HT1080 (cell line): ENCODE measurements at regions not wholly inside any gene's neighbourhood (a gene's known extent, or its start where the extent isn't known, plus 50 kb on each side); places are given as distances from the start of the nearest gene placed in this dataset.

Source experiments
- DNase-seq: peaks from one replicate; pipeline ENCODE4 v3.0.0-alpha.2; 2015; ENCODE audit warnings: low read depth

DNA sequence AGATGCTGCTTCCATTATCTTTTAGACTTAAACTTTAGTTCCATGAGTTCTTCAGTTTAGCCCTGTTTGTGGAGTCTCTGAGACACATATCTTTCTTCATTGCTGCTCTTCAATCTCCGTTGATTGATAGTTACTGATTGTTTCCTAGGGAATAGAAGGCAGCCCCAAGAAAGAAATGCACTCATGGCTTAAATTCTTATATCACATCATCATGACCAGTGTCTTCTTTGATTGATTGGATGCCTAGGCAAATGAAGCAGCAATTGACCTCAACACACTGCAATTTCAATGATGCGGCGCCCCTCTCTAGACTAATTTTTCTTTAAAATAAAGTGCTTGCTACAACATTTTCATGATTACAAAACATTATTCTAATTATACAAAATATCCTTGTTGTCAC lies 576.5 kb upstream of the VSTM2A start:
- no peak for DNase-seq

DNA sequence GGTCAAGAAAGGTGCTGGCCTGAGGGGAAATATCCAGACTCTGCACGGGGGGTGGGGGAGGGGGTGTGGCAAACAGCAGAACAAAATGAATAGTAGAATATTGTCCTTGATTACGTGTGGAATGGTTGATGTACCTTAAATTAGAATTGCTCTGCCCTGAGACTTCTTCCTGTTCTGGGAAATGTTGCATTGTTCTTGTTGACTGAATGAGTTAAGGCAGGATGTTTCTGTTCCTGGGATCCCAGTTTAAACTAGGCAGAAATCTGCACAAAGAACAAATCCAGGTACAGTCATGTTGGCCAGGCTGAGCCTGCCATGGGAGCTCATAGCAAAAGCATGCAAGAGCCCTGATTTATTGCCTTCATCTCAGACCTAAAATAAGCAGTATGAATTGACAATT lies 558.7 kb upstream of the VSTM2A start:
- DNase-seq: no peak

DNA sequence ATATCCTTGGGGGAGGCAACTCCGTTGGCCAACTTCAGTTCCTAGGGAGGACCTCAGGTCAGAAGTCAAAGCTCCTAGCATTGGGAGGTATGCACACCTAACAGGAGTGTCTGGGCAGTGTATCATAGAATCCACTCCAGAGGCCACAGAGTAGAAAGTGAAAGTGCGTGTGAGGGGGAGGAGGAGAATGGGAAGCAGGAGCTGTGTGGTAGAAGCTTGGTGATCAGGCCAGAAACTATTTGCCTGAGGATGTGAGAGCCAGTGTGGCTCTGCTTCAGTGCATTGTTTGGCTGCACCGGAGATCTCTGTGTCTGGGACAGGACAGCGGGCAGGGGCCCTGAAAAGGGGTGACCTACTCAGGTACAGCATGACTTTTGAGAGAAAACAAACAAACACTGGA lies 557.4 kb upstream of the VSTM2A start:
- peak; percentile 58 for DNase-seq

DNA sequence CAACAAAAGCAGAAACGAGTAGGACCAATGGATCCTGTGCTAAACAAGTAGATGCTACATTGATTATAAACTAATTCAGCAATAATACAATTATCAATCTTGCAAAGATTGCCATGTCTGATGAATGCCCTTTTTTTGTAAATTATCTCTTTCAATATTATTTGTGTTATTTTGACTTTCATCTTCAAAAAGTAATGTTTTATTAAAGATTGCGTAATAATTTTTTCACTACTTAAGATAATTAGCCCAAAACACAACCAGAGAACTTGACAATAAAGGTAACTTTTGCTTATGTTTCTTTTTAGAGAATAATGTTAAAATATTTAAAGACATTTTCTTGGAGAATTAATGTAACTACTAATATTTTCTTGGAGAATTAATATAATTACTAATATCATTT lies 553.8 kb upstream of the VSTM2A start:
- DNase-seq: no peak

DNA sequence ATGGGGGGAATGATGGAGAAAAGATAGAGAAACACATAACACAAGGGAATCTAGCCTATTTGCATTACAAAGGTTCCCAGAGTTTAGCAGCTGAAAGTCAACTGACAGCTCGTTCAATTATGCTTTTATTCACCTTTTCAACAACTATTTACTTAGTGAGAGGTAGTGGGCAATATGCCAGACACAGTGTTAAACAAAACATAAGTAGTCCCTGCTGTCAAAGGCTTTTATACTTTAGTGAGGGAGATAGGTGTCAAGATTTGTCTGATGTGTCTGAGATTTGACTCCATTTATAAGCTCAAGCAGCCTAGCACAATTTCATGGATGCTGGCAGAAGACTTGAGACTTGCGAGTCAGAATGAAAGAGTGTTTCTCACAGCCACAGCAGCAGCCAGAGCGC lies 549.0 kb upstream of the VSTM2A start:
- DNase-seq: no peak

DNA sequence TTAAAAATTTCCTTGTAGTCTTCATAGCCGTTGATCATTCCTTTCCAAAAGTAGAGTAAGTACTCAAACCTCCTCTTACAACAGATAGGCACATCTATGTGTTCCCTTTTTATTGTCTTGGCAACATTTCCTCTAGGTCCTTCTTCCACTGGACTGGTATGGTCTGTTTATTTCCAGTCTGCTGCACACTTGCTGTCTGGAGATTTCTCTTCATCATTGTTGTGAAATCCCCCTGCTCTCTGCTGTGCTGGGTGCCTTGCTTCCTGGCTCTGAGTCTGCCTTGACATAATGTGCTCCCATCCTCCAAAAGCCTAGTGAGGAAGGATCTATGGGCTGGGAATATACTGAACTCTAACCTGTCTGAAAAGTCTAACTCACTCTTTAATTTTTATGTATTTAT lies 545.3 kb upstream of the VSTM2A start:
- no peak for DNase-seq

DNA sequence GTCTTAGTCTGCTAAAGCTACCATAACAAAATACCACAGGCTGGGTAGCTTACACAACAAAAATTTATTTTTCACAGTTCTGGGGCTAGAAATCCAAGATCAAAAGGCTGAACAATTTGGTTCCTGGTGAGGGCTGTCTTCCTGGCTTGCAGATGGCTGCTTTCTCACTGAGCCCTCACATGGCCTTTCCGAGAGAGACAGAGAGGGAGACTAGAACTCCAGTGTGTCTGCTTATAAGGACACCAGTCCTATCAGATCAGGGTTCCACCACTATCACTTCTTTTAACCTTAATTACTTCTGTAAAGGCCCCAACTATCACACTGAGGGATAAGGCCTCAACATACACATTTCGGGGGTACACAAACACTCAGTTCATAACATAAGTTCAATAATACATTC lies 527.4 kb upstream of the VSTM2A start:
- DNase-seq: no peak

DNA sequence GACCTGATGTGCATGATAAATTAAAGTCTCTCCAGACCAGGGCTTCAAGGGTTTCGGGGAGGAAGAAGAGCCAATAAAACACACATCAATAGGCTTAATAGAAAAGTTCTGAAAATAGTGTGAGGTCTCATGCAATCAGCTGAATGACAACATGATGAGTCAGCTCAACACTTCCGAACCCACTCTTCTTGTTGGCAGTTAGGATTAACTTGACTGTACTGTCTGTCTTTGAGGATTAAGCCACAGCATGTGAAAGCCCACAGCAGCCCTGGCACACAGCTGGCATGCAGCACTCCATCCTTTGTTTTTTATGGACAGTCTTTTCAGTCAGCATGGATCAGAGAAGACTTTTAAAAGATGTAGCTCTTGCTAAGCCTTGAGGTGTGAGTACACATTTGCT lies 526.9 kb upstream of the VSTM2A start:
- peak; percentile 83 for DNase-seq

DNA sequence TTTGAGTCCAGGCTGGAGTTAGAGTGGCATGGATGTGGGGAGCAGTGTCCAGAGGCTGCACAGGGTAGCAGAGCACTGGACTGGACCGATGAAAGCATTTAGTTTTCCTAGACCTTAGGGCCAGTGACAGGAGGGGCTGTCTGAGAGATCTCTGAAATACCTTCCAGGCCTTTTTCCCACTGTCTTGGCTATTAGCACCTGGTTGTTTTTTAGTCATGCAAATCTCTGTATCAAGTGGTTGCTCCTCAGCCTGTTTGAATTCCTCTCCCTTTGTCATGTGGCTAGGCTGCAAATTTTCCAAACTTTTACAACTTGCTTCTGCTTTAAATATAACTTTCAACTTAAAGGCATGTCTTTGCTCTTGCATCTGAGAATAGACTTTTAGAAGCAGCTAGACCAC lies 504.3 kb upstream of the VSTM2A start:
- no peak for DNase-seq

DNA sequence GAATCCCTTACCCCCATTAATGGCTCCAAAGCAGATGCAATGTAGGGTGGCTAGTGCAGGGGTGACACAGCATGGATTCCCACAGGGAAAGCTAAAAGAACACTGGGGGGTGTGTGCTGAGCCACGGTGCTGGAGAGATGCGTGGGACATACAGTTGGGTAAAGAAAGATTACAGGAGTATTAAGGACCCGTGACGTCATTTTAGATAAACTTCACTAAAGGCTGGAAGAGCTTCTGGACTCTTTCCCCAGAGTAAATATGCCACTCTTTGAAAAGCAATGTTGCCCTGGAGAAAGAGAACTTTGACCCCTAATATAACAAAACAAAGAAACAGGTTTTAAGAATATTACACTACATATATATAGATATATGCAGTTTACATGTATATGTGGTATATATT lies 481.5 kb upstream of the VSTM2A start:
- no peak for DNase-seq

DNA sequence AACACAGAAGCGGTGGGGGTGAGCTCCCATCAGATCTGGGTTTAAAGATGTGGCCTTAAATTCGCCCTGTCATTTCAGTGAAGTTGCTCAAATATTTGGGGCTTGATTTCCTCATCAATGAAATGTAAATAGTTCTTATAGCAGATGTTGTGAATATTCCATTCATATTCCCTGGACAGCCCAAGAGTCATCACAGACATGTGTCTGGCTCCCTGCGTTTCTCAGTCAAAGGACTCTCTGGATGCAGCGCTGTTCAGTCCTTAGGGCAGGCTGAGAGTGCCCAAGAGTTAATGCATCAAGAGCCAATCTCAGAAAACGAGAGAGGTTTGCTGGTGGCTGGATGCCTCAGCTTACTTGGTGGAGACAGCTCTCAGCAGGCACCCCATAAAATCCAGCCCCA lies 475.5 kb upstream of the VSTM2A start:
- no peak for DNase-seq

DNA sequence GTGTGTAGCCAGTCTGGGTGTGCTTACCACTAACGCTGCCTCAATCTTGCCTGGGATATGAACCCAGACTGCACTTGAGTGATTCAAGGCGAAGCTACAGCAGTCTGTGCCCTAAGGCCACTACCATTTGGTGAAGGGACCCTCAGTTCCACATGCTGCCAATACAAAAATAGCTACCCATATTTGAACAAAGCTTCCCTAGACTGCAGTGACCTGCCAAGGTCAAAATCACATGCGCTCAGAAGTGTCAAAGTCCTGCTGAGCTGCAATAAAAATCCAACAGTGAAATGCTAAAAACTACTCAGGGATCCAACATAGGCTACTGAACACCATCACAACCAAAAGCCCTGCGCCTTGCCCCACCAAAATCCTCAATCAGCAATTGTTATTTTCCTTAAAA lies 472.3 kb upstream of the VSTM2A start:
- DNase-seq: no peak

DNA sequence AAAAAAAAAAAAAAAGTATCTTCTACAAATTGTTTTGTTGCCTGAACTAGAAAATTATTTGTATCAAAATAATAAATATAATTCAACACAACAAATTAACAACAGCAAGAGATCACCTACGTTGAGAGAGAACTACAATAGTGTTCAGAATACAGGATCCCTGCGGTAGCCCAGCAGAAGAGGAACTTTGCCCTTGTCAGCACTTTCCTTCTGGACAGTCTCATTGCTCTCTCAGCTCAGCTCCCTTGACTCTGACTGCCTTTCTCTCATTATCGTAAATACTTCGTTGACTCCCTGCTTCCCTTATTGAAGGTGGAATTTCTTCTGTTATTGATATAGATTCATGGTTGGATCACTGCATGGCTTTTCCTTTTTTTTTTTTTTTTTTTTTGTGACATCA lies 469.5 kb upstream of the VSTM2A start:
- DNase-seq: no peak

DNA sequence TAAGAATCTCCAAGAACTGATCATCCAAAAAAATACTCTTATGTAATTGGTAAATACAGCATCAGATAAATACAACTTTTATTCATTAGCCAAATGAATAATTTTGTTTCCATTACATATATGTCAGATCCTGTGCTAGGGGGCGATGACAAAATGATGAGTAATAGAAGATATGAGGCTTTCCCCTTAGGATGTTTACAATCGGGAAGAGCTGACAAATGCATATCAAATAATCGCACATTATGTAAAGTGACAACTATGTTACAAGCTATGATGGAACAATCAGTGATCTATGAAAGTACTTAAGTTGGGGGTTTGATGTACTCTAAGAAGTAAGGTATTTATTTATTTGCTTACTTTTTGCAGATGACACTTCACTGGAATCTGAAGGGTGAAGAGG lies 465.6 kb upstream of the VSTM2A start:
- DNase-seq: no peak

DNA sequence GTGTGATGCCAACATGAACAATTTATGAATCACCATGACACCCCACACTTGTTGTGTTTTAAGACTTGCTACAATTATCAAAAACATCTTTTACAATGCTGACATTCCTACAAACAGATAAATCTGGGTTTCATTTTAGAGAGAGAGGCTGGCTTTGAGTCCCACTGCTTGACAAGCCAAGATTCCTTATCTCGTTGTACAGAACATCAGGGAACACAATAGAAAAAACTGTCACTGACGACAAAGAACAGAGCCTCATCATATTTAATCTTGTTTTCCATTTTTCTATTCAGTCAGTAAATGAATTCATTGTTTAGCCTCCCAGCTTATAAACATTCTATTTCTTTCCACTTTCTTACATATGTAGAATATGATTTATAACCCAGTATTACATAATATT lies 461.6 kb upstream of the VSTM2A start:
- no peak for DNase-seq

DNA sequence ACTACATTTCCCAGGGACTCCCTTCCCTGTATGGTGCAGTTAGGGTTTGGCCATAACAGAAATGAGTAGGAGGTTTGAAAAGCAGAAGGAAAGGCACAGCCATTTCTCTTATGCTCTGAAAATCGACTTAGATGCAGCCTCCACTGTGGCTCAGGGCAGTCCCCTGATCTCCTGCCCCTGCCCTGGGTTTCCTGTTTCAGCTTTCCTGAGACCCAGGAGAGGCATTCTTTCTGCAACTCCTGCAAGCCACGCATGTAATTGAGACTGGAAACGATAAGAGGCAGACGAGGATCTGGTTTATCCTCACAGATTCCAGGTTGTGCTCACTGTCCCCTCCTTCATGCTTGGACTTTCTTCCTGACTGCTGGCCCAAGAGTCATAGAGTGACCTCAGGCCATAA lies 461.2 kb upstream of the VSTM2A start:
- DNase-seq: no peak

DNA sequence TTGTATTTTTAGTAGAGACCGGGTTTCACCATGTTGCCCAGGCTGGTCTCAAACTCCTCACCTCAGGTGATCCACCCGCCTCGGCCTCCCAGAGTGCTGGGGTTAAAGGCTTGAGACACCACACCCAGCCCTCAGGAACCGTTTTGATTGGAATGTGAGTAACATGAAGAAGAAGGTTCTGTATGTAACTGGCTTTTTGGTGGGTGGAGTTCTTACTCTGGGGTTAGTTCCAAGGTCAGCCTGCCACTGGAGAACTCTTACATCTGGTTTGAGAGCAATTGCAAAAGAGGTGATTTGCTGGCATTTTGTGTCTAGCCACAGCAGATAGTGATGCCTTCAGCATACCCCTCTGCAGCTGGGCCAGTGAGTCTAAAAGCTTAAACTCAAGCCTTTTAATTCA lies 457.8 kb upstream of the VSTM2A start:
- DNase-seq: no peak

DNA sequence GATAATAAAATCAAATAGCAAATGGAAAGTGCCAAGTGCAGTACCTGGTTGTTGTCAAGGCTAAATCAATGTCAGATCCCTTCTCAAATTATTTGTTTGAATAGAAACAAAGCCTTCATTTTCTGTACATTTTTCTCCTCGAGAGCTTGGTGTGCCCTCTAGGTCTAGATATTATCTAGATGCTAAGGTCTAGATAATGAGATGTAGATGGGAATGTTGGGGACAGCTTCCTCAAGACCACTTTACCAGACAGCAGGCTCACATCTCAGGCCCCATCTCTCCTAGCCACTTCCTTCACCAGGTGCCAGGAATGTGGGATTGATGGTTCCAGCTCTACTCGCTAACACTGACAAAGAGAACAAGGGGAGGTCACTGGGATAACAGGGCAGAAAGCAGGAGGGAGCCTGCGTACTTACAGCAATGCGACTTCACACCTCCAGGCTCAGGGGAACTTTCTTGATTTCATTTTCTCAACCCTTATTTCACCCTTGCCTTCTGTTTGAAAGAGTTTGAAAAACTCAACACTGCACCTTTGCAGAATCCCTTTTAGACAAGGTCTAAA lies 451.4 kb upstream of the VSTM2A start:
- DNase-seq: no peak

DNA sequence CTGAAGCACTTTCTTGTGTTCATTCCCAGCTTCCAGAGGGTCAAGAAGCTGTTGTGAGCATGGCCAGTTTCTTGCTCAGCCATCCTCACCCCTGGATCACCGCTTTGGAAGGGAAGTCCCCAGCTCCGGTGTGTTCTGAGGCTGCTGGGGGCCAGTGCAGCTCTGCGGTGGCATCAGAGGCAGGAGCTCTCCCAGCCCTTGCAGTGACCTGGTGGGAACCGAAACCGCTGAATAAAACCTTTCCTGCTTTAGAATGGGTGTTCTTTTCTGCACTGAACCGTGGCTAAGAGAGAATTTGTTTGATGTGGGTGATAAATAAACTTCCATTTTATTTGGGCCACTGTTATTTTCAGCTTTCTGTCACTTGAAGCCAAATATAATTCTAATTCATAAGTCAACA lies 450.9 kb upstream of the VSTM2A start:
- DNase-seq: no peak

DNA sequence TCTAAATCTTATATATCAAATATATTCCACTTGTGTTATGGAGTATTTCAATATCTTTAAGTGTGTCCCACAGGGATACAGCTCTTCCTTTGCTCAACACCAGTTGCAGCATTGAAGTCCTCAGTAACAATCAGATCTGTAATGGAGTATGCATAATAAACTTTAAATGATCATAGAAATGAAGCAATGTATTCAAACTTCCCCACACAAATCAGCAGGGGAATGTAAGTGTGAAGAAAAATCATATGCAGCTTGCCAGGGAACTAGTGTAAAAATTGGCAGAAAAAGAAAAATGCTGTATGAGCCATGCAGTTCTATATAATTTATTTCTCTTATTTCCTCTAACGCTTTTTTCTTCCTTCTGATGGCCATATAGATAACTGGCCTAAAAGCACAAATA lies 444.3 kb upstream of the VSTM2A start:
- DNase-seq: no peak

DNA sequence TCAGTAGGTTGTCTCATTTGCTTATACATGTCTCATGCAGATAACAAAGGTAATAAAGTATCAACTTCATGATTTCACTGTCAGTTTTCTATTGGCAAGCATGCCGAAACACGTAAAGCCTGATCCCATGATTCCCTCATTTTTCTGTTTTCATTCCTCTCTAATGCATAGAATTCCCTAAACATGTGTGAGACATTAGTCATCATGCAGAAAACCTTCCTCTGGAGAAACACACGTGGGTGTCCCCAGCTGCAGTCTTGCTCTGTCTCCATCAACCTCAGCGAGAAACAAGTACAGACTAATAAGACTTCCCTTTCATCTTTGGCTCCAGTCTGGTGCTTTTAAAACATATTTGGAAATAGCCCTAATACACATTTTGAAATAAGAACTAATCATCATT lies 432.7 kb upstream of the VSTM2A start:
- DNase-seq: peak; percentile 28

DNA sequence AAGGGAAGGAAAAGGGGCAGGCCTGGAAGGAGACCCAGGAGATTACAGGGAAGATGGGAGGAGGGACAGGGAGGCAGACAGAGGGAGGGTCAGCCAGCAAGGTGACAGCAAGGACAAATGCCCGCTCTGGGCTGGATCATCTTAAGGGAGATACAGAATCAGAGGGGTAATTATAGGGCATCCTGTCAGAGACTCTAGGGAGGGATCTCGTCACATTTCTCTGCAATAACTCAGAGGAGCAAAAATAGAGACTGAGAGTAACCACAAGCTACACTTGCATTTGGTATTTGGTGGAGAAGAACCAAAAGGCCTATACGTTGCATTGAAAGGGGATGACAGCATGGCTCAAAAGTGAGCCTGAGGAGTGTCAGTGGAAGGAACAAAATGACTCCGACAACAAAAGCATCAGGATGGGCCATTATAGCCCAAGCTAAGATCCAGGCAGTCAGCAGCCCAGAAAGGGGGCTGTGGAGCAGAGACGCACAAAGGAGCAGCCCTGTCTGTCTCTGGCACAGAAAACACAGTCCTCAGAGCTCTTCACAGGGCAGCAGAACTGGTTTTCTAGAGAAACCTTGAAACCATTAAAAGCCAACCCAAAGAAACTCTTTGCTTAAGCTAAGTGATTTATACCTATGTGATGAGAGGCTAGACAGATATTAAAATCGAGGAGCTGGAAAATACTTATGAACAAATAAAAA lies 430.2 kb upstream of the VSTM2A start:
- DNase-seq: no peak

DNA sequence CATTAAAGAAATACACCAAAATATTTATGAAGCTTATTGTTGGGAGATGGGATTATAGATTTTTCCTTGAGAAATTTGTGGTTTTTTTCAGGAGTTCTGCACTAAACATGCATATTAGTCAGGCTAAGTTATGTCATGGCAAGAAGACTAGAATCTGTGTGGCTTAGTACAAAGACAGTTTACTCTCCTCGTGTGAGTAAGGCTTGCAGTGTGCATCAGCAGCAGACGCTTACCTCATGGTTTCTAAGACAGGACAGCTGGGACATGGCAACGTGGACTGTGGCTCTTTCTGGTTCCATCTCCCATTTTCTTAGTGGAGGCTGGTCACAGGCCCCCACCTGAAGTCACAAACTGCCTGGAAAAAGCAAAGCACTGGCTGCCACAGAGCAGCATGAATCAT lies 429.6 kb upstream of the VSTM2A start:
- no peak for DNase-seq
